GM19193 (cell line): ENCODE measurements at regions not wholly inside any gene's neighbourhood (a gene's known extent, or its start where the extent isn't known, plus 50 kb on each side); places are given as distances from the start of the nearest gene placed in this dataset.

Experiments used
- POLR2A ChIP-seq: IDR thresholded peaks from 4 replicates; pipeline ENCODE4 v1.6.1; 2011; ENCODE audit not compliant: insufficient read depth, insufficient read length; ENCODE audit errors: extremely low read depth

- TF ChIP-seq POLR2A: no peak
Measured at GRCh38 chr6:144731229-144731628, 446.1 kb downstream of the UTRN start.

GRCh38 chr6:144736763-144737162 is 451.6 kb downstream of the UTRN start:
- TF ChIP-seq POLR2A: no peak

GRCh38 chr6:144737998-144738397 is 452.9 kb downstream of the UTRN start:
- TF ChIP-seq POLR2A: no peak

GRCh38 chr6:144739873-144740272 is 454.7 kb downstream of the UTRN start:
- TF ChIP-seq POLR2A: no peak

- TF ChIP-seq POLR2A: no peak
Measured at GRCh38 chr6:144741659-144742058, 456.5 kb downstream of the UTRN start.

- TF ChIP-seq POLR2A: no peak
Measured at GRCh38 chr6:144742779-144743178, 457.6 kb downstream of the UTRN start.

- TF ChIP-seq POLR2A: no peak
Measured at GRCh38 chr6:144744720-144745119, 459.6 kb downstream of the UTRN start.

GRCh38 chr6:144745439-144745838 is 460.3 kb downstream of the UTRN start:
- no peak for TF ChIP-seq POLR2A

- TF ChIP-seq POLR2A: no peak
Measured at GRCh38 chr6:144746902-144747469, 461.9 kb downstream of the UTRN start.

- TF ChIP-seq POLR2A: no peak
Measured at GRCh38 chr6:144749263-144749662, 464.1 kb downstream of the UTRN start.

GRCh38 chr6:144753023-144753705 is 468.0 kb downstream of the UTRN start:
- TF ChIP-seq POLR2A: no peak

GRCh38 chr6:144756469-144756868 is 471.3 kb downstream of the UTRN start:
- TF ChIP-seq POLR2A: no peak

GRCh38 chr6:144757299-144757698 is 472.2 kb downstream of the UTRN start:
- TF ChIP-seq POLR2A: no peak

GRCh38 chr6:144757730-144758129 is 472.6 kb downstream of the UTRN start:
- no peak for TF ChIP-seq POLR2A

GRCh38 chr6:144758602-144759001 is 473.5 kb downstream of the UTRN start:
- TF ChIP-seq POLR2A: no peak

GRCh38 chr6:144762469-144762868 is 477.3 kb downstream of the UTRN start:
- TF ChIP-seq POLR2A: no peak
